Uterus (tissue), 3 donors: ENCODE measurements at regions not wholly inside any gene's neighbourhood (a gene's known extent, or its start where the extent isn't known, plus 50 kb on each side); places are given as distances from the start of the nearest gene placed in this dataset.

Source experiments
- DNase-seq, 2 donors: peaks; one replicate each; pipeline ENCODE4 v3.0.0-alpha.2; 2019 to 2020
- H3K27ac ChIP-seq, 2 donors: fragments of 200-600 bp; sonication (generic); 1 replicate in 1 of 2; 2 replicates in 1 of 2; pipeline ENCODE4 v1.5.1; 2016 to 2018
- H3K27me3 ChIP-seq, 2 donors: fragments of 200-600 bp; sonication (generic); one replicate each; pipeline ENCODE4 v1.5.1; 2018 to 2019; ENCODE audit warnings: control low read depth in 1 of 2
- H3K36me3 ChIP-seq, 2 donors: fragments of 200-600 bp; sonication (generic); one replicate each; pipeline ENCODE4 v1.5.1; 2019; ENCODE audit warnings: control low read depth in 1 of 2
- H3K4me1 ChIP-seq, 2 donors: fragments of 200-600 bp; sonication (generic); one replicate each; pipeline ENCODE4 v1.5.1; 2018 to 2019; ENCODE audit warnings: control low read depth in 1 of 2
- H3K4me3 ChIP-seq, 2 donors: fragments of 200-600 bp; sonication (generic); 1 replicate in 1 of 2; 2 replicates in 1 of 2; pipeline ENCODE4 v1.5.1; 2018 to 2019; ENCODE audit warnings: mild to moderate bottlenecking in 1 of 2
- H3K9me3 ChIP-seq, 2 donors: fragments of 200-600 bp; sonication (generic); one replicate each; pipeline ENCODE4 v1.5.1; 2019; ENCODE audit warnings: control low read depth in 1 of 2
- POLR2A ChIP-seq, 2 donors: fragments of 450-650 bp; IDR thresholded peaks; one replicate each; pipeline ENCODE4 v1.6.1; 2016; ENCODE audit warnings: antibody characterized with exemption in 2 of 2, mild to moderate bottlenecking in 1 of 2, moderate library complexity in 1 of 2
- intact Hi-C: fragments of 100-400 bp; cut with DNase I; formaldehyde crosslinking; loops from one replicate; pipeline ENCODE4 v1.15.1; 2023; ENCODE audit warnings: low total_unique reads
- TF ChIP-seq, protein P1 (sequence below), 4 experiments: fragments of 200-600 bp in 2 of 4; fragments of 450-650 bp in 2 of 4; sonication (generic) in 2 of 4; IDR thresholded peaks; one replicate each; pipeline ENCODE4 v1.5.1; 2016 to 2019; ENCODE audit warnings: antibody characterized with exemption in 4 of 4, mild to moderate bottlenecking in 2 of 4, moderate library complexity in 1 of 4
- donor health status: DM: yes; HTN: yes; CAD: no.

DNA sequence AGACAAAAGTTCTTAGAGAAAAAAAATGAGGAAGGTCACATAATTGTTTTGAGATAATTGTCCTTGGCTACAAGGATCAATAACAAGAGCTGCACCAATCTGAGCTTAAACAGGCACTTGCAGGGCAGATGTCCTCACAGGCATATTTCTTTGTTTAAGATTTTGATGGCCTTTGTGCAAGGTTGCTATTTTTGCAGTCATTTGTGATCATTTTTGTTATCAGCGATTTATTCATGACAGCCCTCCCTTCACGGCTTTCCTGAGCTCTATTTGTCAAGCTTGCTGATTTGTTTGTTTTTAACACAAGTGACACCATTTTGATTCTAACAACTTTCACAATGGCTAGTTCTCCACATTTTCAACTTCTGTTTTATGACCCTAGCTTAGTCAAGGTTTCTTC is 418.6 kb upstream of the REG3G start:
- Histone ChIP-seq H3K4me3 (no peak overlapping the region), H3K36me3 (no peaks in the 10 kb centered on the region), H3K27me3 (no peaks in the 10 kb centered on the region), H3K9me3 (no peaks in the 10 kb centered on the region), H3K4me1 (no peaks in the 10 kb centered on the region), H3K27ac (no peak overlapping the region)
- intact Hi-C loops, result no loop called here
- DNase-seq, result no peak
- TF ChIP-seq, protein P1, sequence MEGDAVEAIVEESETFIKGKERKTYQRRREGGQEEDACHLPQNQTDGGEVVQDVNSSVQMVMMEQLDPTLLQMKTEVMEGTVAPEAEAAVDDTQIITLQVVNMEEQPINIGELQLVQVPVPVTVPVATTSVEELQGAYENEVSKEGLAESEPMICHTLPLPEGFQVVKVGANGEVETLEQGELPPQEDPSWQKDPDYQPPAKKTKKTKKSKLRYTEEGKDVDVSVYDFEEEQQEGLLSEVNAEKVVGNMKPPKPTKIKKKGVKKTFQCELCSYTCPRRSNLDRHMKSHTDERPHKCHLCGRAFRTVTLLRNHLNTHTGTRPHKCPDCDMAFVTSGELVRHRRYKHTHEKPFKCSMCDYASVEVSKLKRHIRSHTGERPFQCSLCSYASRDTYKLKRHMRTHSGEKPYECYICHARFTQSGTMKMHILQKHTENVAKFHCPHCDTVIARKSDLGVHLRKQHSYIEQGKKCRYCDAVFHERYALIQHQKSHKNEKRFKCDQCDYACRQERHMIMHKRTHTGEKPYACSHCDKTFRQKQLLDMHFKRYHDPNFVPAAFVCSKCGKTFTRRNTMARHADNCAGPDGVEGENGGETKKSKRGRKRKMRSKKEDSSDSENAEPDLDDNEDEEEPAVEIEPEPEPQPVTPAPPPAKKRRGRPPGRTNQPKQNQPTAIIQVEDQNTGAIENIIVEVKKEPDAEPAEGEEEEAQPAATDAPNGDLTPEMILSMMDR (IDR thresholded peaks at IDR 0.05), result no peak
- no peak for TF ChIP-seq POLR2A (IDR thresholded peaks at IDR 0.05)

DNA sequence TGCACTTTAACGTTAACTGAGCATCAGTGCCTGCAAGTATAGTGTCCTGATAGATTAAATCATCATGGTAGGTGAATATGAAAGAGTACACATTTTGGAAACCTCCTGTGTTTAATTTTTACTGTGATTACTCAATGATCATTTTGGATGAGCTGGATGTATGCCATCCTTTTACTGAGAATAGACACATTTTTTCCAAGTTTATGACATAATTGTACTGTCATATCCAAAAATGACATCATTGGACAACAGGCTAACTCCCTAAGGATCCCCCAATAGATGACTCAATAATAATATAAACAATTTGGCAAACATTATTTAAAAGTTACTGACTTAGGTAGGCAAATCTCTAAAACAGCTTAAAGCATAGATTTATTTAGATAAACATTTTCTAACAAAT is 410.8 kb upstream of the REG3G start:
- no peak overlapping the region for H3K4me3 ChIP-seq
- no peaks in the 10 kb centered on the region for H3K27me3 ChIP-seq
- intact Hi-C loops, result no loop called here
- no peaks in the 10 kb centered on the region for H3K4me1 ChIP-seq
- no peaks in the 10 kb centered on the region for H3K36me3 ChIP-seq
- no peak for TF ChIP-seq POLR2A (IDR thresholded peaks at IDR 0.05)
- TF ChIP-seq, protein P1 (IDR thresholded peaks at IDR 0.05), result no peak
- H3K9me3 ChIP-seq, result no peaks in the 10 kb centered on the region
- H3K27ac ChIP-seq, result no peak overlapping the region
- DNase-seq, result no peak

DNA sequence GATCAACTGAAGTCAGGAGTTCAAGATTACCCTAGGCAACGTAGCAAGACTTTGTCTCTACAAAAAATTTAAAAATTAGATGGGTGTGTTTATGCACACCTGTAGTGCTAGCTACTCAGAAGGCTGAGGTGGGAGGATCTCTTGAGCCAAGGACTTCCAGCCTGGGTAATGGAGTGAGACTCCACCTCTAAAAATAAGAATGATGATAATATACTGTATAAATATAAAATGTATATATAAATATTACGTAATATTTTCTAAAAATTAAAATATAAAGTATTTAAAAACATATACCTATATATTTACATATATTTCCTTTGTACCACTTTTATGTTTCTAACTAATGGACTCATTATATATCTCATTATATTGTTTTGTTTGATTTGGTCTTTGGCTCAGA is 409.5 kb upstream of the REG3G start:
- DNase-seq, result no peak
- Histone ChIP-seq H3K4me3 (no peak overlapping the region), H3K4me1 (no peaks in the 10 kb centered on the region), H3K9me3 (no peaks in the 10 kb centered on the region), H3K27ac (no peak overlapping the region), H3K36me3 (no peaks in the 10 kb centered on the region), H3K27me3 (no peaks in the 10 kb centered on the region)
- intact Hi-C loops, result no loop called here
- TF ChIP-seq, protein P1 (IDR thresholded peaks at IDR 0.05), result no peak
- TF ChIP-seq POLR2A (IDR thresholded peaks at IDR 0.05), result no peak

DNA sequence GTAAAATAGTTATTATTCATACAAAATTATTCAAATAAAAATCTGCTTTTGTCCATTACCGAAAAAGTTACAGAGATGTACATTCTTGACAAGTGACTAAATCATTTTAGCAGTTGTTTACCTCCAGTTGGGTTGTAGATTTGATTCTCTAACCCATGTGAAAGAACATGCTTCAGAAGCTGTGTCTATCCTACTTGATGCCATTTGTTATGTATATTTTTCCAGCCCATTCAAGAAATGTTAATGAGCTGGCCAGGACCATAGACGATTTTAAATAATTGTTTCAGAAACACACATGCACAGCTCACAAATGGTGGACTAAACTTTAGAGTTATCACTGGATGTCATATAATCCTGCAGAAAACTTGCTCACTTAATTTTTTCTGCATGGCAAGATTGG is 391.1 kb upstream of the REG3G start:
- no peak for DNase-seq
- no peak for TF ChIP-seq POLR2A (IDR thresholded peaks at IDR 0.05)
- TF ChIP-seq, protein P1 (IDR thresholded peaks at IDR 0.05), result no peak
- Histone ChIP-seq H3K27ac (no peak overlapping the region), H3K27me3 (no peaks in the 10 kb centered on the region), H3K4me3 (no peak overlapping the region), H3K36me3 (no peaks in the 10 kb centered on the region), H3K4me1 (no peaks in the 10 kb centered on the region), H3K9me3 (no peaks in the 10 kb centered on the region)
- intact Hi-C loops, result no loop called here

DNA sequence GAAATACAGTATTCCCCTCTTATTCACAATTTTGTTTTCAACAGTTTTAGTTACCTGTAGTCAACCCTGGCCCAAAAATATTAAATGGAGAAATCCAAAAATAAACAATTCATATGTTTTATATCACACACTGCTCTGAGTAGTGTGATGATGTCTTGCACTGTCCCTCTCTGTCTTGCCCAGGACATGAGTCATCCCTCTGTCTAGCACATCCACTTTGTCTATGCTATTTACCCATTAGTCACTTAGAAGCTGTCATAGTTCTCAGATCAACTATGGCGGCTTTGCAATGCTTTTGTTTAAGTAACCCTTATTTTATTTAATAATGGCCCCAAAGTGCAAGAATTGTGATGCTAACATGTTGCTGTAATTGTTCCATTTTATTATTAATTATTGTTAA is 380.6 kb upstream of the REG3G start:
- H3K27ac ChIP-seq, result no peak overlapping the region
- TF ChIP-seq, protein P1 (IDR thresholded peaks at IDR 0.05), result no peak
- TF ChIP-seq POLR2A (IDR thresholded peaks at IDR 0.05), result no peak
- no peaks in the 10 kb centered on the region for H3K9me3 ChIP-seq
- no peaks in the 10 kb centered on the region for H3K4me1 ChIP-seq
- no peak overlapping the region for H3K4me3 ChIP-seq
- no peak for DNase-seq
- intact Hi-C loops, result no loop called here
- H3K36me3 ChIP-seq, result no peaks in the 10 kb centered on the region
- H3K27me3 ChIP-seq, result no peaks in the 10 kb centered on the region
